OCI-LY1 (cell line): ENCODE measurements at regions not wholly inside any gene's neighbourhood (a gene's known extent, or its start where the extent isn't known, plus 50 kb on each side); places are given as distances from the start of the nearest gene placed in this dataset.

Experiments used
- H2AFZ ChIP-seq: fragments of 200-600 bp; sonication (generic), shearing (Covaris generic); 2 replicates; pipeline ENCODE4 v1.6.0; 2014; ENCODE audit warnings: antibody characterized with exemption, mild to moderate bottlenecking, low read length
- H3F3A ChIP-seq: fragments of 200-600 bp; sonication (generic), shearing (Covaris generic); 2 replicates; pipeline ENCODE4 v1.6.0; 2014; ENCODE audit warnings: mild to moderate bottlenecking, antibody characterized with exemption, low read length, moderate library complexity; ENCODE audit not compliant: insufficient read depth
- H3K27ac ChIP-seq: fragments of 200-600 bp; sonication (generic); 2 replicates; pipeline ENCODE4 v1.5.1; 2014; ENCODE audit warnings: low read length, mixed run types, mild to moderate bottlenecking, low read depth; ENCODE audit not compliant: poor library complexity, severe bottlenecking
- H3K27me3 ChIP-seq: fragments of 200-600 bp; sonication (generic); 2 replicates; pipeline ENCODE4 v1.6.0; 2014; ENCODE audit warnings: antibody characterized with exemption, mild to moderate bottlenecking, low read length, moderate library complexity; ENCODE audit not compliant: insufficient read depth
- H3K36me3 ChIP-seq: fragments of 200-600 bp; sonication (generic); 2 replicates; pipeline ENCODE4 v1.6.1; 2014; ENCODE audit warnings: mild to moderate bottlenecking, antibody characterized with exemption, low read length, moderate library complexity, mixed read lengths; ENCODE audit not compliant: insufficient read depth
- H3K4me1 ChIP-seq: fragments of 200-600 bp; sonication (generic); 2 replicates; pipeline ENCODE4 v1.5.1; 2014; ENCODE audit warnings: mild to moderate bottlenecking, low read length, moderate library complexity; ENCODE audit not compliant: insufficient read depth, severe bottlenecking
- H3K4me2 ChIP-seq: fragments of 200-600 bp; sonication (generic), shearing (Covaris generic); 2 replicates; pipeline ENCODE4 v1.6.1; 2014; ENCODE audit warnings: low read length
- H3K4me3 ChIP-seq: fragments of 200-600 bp; sonication (generic); 2 replicates; pipeline ENCODE4 v1.5.1; 2014; ENCODE audit warnings: low read length, low read depth, mild to moderate bottlenecking, mixed read lengths; ENCODE audit not compliant: poor library complexity, severe bottlenecking
- H3K79me2 ChIP-seq: fragments of 200-600 bp; shearing (Covaris generic); 2 replicates; pipeline ENCODE4 v1.6.1; 2016; ENCODE audit warnings: mixed run types, low read length, mixed read lengths; ENCODE audit not compliant: insufficient read depth
- H3K9ac ChIP-seq: fragments of 200-600 bp; sonication (generic), shearing (Covaris generic); 2 replicates; pipeline ENCODE4 v1.6.1; 2014; ENCODE audit warnings: mild to moderate bottlenecking, low read length, mixed read lengths
- H3K9me2 ChIP-seq: fragments of 200-600 bp; sonication (generic), shearing (Covaris generic); 2 replicates; pipeline ENCODE4 v1.6.1; 2014; ENCODE audit warnings: low read depth, mild to moderate bottlenecking, low read length, mixed read lengths
- H3K9me3 ChIP-seq: fragments of 200-600 bp; shearing (Covaris generic); 2 replicates; pipeline ENCODE4 v1.6.1; 2014; ENCODE audit warnings: low read length, mixed read lengths
- H4K20me1 ChIP-seq: fragments of 200-600 bp; sonication (generic), shearing (Covaris generic); 2 replicates; pipeline ENCODE4 v1.6.0; 2016; ENCODE audit warnings: mild to moderate bottlenecking, low read length; ENCODE audit not compliant: insufficient read depth
- EZH2 ChIP-seq: fragments of 200-600 bp; sonication (generic), shearing (Covaris generic); IDR thresholded peaks from 2 replicates; pipeline ENCODE4 v1.8.0; 2017; ENCODE audit warnings: borderline replicate concordance, mixed run types, mild to moderate bottlenecking, antibody characterized with exemption, low read length, moderate library complexity, mixed read lengths
- TF ChIP-seq, protein P1 (sequence below): fragments of 200-600 bp; sonication (generic), shearing (Covaris generic); IDR thresholded peaks from 2 replicates; pipeline ENCODE4 v1.5.1; 2017; ENCODE audit warnings: mild to moderate bottlenecking, antibody characterized with exemption, low read length, moderate library complexity, mixed read lengths

DNA sequence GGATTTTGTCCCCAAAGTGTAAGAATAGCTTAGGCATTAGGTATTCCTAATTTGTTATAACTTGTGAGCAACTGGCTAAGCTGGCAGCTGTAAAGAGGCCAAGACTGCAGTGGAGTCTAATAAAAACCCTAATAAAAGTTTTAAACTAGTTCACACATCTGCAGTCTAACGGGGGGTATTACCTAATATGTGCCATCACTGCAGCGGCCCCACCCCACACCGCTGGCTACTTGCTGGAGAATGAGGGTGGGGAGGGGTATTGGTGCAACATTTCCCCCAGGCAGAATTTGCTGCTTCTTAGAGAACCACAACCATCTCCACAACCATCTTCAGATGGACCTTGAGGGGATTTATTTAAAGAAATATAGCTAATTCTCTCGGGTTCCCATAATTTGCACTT lies 135.0 kb downstream of the ZC3H11B start:
- Histone ChIP-seq H4K20me1 (no peaks in the 10 kb centered on the region), H3K79me2 (no peaks in the 10 kb centered on the region), H3K4me3 (no peak overlapping the region), H3K9me2 (no peaks in the 10 kb centered on the region), H2AFZ (no peak overlapping the region), H3K36me3 (no peaks in the 10 kb centered on the region), H3F3A (no peaks in the 10 kb centered on the region), H3K27ac (no peak overlapping the region), H3K27me3 (no peaks in the 10 kb centered on the region), H3K9me3 (no peaks in the 10 kb centered on the region), H3K4me2 (no peak overlapping the region), H3K4me1 (no peaks in the 10 kb centered on the region), H3K9ac (no peak overlapping the region)
- TF ChIP-seq, protein P1, sequence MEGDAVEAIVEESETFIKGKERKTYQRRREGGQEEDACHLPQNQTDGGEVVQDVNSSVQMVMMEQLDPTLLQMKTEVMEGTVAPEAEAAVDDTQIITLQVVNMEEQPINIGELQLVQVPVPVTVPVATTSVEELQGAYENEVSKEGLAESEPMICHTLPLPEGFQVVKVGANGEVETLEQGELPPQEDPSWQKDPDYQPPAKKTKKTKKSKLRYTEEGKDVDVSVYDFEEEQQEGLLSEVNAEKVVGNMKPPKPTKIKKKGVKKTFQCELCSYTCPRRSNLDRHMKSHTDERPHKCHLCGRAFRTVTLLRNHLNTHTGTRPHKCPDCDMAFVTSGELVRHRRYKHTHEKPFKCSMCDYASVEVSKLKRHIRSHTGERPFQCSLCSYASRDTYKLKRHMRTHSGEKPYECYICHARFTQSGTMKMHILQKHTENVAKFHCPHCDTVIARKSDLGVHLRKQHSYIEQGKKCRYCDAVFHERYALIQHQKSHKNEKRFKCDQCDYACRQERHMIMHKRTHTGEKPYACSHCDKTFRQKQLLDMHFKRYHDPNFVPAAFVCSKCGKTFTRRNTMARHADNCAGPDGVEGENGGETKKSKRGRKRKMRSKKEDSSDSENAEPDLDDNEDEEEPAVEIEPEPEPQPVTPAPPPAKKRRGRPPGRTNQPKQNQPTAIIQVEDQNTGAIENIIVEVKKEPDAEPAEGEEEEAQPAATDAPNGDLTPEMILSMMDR, result no peak
- TF ChIP-seq EZH2, result no peak

DNA sequence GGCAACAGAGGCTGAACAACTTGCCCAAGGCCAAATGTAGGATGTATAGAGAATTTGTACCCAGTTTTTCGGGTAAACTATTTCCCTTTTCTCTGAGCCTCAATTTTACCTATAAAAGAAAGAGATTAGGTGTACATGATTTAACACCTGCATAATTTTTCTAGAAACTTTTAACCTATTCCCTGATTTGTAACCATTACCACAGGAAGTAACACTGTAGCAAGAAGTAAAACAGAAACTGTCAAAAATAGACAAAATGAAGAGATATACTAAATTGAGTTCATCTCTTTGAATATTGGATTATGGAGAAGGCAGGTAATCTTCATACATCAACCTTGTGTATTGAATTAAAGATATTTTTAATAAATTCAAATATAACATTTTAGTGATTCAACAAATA lies 136.2 kb downstream of the ZC3H11B start:
- Histone ChIP-seq H3K9me3 (no peaks in the 10 kb centered on the region), H4K20me1 (no peaks in the 10 kb centered on the region), H3K4me1 (no peaks in the 10 kb centered on the region), H3K79me2 (no peaks in the 10 kb centered on the region), H2AFZ (no peak overlapping the region), H3K4me3 (no peak overlapping the region), H3K36me3 (no peaks in the 10 kb centered on the region), H3K9me2 (no peaks in the 10 kb centered on the region), H3K27ac (no peak overlapping the region), H3K4me2 (no peak overlapping the region), H3K27me3 (no peaks in the 10 kb centered on the region), H3K9ac (no peak overlapping the region), H3F3A (no peaks in the 10 kb centered on the region)
- no peak for TF ChIP-seq EZH2
- TF ChIP-seq, protein P1, result no peak

- no peak overlapping the region for H3K4me3 ChIP-seq
- H3K9ac ChIP-seq, result no peak overlapping the region
- no peaks in the 10 kb centered on the region for H3K36me3 ChIP-seq
- no peaks in the 10 kb centered on the region for H3K9me2 ChIP-seq
- H2AFZ ChIP-seq, result no peak overlapping the region
- no peak overlapping the region for H3K27ac ChIP-seq
- TF ChIP-seq, protein P1, result no peak
- no peak for TF ChIP-seq EZH2
- no peaks in the 10 kb centered on the region for H3K9me3 ChIP-seq
- no peak overlapping the region for H3K4me2 ChIP-seq
- H3K79me2 ChIP-seq, result no peaks in the 10 kb centered on the region
- no peaks in the 10 kb centered on the region for H4K20me1 ChIP-seq
- H3F3A ChIP-seq, result no peaks in the 10 kb centered on the region
- no peaks in the 10 kb centered on the region for H3K4me1 ChIP-seq
- H3K27me3 ChIP-seq, result no peaks in the 10 kb centered on the region
Measured at GRCh38 chr1:219476116-219476515, 136.8 kb downstream of the ZC3H11B start.
